A549 (cell line): ENCODE measurements at regions not wholly inside any gene's neighbourhood (a gene's known extent, or its start where the extent isn't known, plus 50 kb on each side); places are given as distances from the start of the nearest gene placed in this dataset.

ENCODE experiments used
- EP300 ChIP-seq, 2 experiments: fragments of >200 bp; sonication (Bioruptor Twin); formaldehyde crosslinking; IDR thresholded peaks; 2 replicates in 1 of 2; 3 replicates in 1 of 2; pipeline ENCODE4 v1.6.1; 2016 to 2017
- HDAC2 ChIP-seq: fragments of 200-600 bp; sonication (generic); IDR thresholded peaks from 2 replicates; pipeline ENCODE4 v1.6.1; 2016
- JUNB ChIP-seq: fragments of >200 bp; sonication (Bioruptor Twin); formaldehyde crosslinking; IDR thresholded peaks from 2 replicates; pipeline ENCODE4 v1.6.1; 2016
- MAX ChIP-seq: IDR thresholded peaks from 2 replicates; pipeline ENCODE4 v1.6.1; 2012
- MYC ChIP-seq: IDR thresholded peaks from 2 replicates; pipeline ENCODE4 v1.6.1; 2012; ENCODE audit warnings: mild to moderate bottlenecking, inconsistent platforms, low read length, improper control_type of control experiment, borderline replicate concordance
- POLR2A ChIP-seq: IDR thresholded peaks from 2 replicates; pipeline ENCODE4 v1.6.1; 2012; ENCODE audit warnings: mild to moderate bottlenecking, low read length
- SMC3 ChIP-seq: fragments of >200 bp; sonication (Bioruptor Twin); formaldehyde crosslinking; IDR thresholded peaks from 3 replicates; pipeline ENCODE4 v1.6.1; 2018; ENCODE audit warnings: inconsistent platforms
- TF ChIP-seq, protein P1 (sequence below): fragments of 200-600 bp; sonication (generic); IDR thresholded peaks from 2 replicates; pipeline ENCODE4 v1.6.1; 2016; ENCODE audit warnings: antibody characterized with exemption, mild to moderate bottlenecking, moderate library complexity
- TF ChIP-seq, protein P2 (sequence below): fragments of >200 bp; sonication (Bioruptor Twin); formaldehyde crosslinking; IDR thresholded peaks from 3 replicates; pipeline ENCODE4 v1.5.1; 2016

GRCh38 chr2:17245906-17246305, 272.3 kb downstream of the RAD51AP2 start:
- TF ChIP-seq SMC3 = no peak
- TF ChIP-seq HDAC2 = no peak
- no peak for TF ChIP-seq EP300 (IDR thresholded peaks at IDR 0.05)
- TF ChIP-seq JUNB = no peak
- no peak for TF ChIP-seq POLR2A
- TF ChIP-seq, protein P1, sequence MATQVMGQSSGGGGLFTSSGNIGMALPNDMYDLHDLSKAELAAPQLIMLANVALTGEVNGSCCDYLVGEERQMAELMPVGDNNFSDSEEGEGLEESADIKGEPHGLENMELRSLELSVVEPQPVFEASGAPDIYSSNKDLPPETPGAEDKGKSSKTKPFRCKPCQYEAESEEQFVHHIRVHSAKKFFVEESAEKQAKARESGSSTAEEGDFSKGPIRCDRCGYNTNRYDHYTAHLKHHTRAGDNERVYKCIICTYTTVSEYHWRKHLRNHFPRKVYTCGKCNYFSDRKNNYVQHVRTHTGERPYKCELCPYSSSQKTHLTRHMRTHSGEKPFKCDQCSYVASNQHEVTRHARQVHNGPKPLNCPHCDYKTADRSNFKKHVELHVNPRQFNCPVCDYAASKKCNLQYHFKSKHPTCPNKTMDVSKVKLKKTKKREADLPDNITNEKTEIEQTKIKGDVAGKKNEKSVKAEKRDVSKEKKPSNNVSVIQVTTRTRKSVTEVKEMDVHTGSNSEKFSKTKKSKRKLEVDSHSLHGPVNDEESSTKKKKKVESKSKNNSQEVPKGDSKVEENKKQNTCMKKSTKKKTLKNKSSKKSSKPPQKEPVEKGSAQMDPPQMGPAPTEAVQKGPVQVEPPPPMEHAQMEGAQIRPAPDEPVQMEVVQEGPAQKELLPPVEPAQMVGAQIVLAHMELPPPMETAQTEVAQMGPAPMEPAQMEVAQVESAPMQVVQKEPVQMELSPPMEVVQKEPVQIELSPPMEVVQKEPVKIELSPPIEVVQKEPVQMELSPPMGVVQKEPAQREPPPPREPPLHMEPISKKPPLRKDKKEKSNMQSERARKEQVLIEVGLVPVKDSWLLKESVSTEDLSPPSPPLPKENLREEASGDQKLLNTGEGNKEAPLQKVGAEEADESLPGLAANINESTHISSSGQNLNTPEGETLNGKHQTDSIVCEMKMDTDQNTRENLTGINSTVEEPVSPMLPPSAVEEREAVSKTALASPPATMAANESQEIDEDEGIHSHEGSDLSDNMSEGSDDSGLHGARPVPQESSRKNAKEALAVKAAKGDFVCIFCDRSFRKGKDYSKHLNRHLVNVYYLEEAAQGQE = no peak
- TF ChIP-seq, protein P2, sequence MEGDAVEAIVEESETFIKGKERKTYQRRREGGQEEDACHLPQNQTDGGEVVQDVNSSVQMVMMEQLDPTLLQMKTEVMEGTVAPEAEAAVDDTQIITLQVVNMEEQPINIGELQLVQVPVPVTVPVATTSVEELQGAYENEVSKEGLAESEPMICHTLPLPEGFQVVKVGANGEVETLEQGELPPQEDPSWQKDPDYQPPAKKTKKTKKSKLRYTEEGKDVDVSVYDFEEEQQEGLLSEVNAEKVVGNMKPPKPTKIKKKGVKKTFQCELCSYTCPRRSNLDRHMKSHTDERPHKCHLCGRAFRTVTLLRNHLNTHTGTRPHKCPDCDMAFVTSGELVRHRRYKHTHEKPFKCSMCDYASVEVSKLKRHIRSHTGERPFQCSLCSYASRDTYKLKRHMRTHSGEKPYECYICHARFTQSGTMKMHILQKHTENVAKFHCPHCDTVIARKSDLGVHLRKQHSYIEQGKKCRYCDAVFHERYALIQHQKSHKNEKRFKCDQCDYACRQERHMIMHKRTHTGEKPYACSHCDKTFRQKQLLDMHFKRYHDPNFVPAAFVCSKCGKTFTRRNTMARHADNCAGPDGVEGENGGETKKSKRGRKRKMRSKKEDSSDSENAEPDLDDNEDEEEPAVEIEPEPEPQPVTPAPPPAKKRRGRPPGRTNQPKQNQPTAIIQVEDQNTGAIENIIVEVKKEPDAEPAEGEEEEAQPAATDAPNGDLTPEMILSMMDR = no peak
- no peak for TF ChIP-seq MYC
- no peak for TF ChIP-seq MAX
